NCI-H524 treated with DMSO at 0.1 percent for 48 hours (cell line): ENCODE measurements at regions not wholly inside any gene's neighbourhood (a gene's known extent, or its start where the extent isn't known, plus 50 kb on each side); places are given as distances from the start of the nearest gene placed in this dataset.

ENCODE experiments used
- DNase-seq: peaks from one replicate; lab custom pipeline; 2025; lab: John Stamatoyannopoulos, UW

DNA sequence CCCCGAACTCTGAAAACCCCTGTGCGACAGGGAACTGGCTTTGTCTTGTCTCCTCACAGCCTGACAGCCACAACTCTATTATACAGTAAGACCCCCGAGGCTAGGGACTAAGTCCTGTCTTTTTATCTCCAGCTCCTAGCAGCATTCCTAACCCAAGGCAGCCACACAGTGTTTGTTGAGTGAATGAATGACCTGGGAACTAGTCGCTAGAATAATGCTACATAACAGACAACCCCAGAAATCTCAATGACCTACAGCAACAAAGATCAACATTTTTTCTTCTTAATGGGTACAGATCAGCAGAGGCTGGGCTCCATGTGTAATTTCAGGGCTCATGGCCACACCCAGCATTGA is 71.4 kb upstream of the TNRC6C start:
- no peak for DNase-seq

DNA sequence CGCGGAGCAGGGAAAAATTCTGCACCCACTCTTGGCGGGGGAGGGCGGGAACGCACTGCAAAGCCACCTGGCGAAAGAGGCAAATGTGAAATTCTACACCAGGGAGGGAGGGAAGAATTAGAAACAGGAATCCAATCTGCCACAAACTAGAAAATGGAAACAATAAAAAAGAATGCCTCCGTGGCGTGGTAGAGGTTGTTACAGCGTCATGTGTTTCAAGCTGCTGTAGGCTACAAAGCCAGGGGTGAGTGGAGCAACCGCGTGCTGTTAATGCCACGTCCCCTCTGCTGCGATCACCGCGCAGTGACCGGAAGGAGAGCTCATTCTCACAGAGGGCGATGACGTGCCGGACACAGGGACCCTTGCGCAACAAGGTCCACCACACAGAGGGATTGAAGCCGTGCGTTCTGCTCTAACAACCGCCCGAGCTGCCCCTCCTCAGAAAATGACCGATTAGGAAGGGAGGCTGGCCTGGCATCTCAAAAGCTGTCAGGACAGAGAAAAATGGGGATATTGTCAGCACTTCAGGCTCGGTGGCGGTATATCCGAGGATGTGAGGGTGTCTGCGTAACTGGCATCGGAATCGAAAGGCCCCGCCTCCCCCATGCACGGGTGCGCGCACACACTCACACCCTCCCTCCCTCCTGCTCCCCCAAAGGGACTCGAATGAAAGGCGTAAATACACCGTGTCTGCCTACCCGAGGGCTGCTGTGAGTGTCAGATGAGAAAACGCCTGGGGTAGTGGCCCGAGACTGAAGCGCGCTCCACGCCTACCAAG is 70.8 kb upstream of the TNRC6C start:
- peak; percentile 73 for DNase-seq

DNA sequence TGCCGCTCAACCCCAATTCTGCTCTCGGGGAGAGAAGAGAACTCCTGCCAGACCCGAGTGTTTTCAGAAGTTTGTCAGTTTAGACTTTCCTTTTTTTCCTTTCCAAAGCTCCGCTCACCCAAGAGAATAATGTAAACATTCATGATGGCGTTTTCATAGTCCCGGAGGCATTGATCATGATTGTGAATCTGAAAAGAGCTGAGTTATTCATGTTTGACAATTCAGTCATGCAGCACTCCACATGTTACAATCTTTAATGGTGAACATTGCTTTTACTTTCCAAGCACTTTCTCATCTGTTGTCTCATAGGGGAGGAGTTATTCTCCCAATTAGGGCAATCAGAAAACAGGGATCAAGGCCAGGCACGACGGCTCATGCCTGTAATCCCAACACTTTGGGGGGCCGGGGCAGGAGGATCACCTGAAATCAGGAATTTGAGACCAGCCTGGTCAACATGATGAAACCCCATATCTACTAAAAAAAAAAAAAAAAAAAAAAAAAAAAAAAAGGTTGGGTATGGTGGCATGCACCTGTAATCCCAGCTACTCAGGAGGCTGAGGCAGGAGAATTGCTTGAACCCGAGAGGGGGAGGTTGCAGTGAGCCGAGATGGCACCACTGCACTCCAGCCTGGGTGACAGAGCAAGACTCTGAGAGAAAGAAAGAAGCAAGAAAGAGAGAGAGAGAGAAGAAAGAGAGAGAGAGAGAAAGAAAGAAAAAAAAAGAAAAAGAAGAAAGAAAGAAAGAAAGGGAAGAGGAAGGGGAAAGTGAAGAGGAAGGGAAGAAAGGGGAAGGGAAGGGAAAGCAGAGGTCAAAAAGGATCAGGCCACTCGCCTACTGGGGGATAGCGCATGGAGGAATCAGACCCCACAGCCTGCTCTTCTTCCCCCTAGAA is 70.0 kb upstream of the TNRC6C start:
- no peak for DNase-seq

DNA sequence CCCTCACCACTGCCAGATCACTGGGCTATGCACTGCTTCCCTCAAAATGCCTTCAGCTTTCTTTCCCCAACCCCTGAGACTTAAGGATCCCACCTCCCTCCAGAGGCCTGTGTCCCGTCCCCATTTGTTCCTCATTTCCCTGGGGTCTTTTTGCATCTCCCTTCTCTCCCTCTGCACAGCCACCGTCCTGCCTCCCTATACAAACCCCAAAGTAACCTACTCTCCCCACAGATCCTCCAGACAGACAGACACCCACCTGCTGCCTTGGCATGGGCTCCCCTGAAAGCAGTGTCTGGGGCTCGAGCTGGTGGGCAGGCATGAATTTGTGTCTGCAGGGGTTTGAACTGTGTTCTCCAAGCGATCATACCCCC is 69.4 kb upstream of the TNRC6C start:
- no peak for DNase-seq

DNA sequence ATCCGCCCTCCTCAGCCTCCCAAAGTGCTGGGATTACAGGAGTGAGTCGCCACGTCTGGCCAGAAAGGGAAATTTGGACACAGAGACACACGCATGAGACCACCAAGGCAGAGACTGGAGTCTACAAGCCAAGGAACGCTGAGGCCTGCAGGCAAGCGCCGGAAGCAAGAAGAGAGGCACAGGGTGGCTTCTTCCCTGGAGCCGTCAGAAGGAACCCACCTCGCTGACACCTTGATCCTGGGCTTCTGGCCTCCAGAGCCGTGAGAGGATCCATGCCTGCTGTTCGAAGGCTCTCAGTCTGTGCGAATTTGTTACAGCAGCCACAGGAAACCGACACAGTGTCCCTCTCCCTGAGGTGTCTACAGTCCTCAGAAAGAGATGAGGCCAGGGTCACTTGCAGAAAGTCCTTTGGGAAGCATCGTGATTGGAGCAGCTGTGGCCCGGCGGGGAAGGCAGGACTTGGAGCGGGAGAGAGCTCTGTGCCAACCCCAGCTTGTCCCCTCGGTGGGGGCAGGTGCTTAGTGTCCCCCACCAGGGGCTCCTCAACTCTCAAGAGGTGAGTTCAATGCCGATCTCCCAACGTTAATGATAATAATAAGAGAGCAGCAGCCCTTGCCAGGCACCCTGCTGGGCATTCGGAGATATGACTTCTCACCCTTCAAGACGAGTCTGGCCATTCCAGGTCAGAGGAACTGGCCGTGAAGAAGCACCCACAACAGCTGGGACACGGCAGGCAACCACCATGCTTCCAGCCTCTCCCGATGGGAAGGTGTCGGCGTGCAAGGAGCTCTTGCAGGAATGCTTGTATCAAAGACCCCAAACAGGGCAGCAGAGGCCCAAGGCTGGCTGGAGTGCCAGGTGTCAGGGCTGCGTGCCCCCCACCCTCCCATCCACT is 68.4 kb upstream of the TNRC6C start:
- no peak for DNase-seq

DNA sequence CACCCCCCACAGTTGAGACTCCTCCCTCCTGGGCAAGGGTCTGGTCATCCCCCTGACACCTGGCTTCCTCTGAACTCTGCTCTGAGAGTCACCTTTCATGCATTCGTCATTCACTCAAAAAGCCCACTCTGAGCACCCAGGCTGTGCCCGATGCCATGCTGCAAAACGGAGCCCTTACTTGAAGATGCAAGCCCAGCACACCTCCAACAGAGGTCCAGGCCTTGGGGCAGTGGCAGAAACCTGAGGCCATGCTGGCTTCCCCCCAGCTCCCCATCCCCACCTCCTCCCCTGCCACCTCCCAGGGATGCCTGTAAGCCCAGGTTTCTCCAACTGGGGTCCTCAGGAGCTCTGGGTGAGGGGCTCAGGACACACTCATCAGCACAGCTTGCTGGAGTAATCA is 67.7 kb upstream of the TNRC6C start:
- no peak for DNase-seq

DNA sequence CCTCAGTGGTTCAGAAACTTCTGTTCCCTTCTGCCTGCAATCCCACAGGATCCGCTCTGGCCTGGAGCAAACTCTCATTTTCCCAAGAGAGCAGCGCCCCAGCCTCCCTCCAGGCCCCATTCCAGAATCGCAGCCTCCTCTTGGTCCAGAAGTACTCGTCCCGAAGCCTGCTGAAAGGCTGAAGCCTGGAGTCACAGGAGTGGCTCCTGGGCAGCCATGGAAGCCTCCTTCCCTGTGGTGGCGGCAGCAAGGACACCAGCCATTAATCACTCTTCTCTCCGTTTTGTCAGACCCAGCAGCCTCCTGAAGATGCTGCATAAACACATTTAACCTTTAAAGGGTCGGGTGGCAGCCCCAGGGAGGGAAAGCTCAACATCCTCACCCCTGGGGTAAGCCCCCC is 66.9 kb upstream of the TNRC6C start:
- DNase-seq, result no peak

DNA sequence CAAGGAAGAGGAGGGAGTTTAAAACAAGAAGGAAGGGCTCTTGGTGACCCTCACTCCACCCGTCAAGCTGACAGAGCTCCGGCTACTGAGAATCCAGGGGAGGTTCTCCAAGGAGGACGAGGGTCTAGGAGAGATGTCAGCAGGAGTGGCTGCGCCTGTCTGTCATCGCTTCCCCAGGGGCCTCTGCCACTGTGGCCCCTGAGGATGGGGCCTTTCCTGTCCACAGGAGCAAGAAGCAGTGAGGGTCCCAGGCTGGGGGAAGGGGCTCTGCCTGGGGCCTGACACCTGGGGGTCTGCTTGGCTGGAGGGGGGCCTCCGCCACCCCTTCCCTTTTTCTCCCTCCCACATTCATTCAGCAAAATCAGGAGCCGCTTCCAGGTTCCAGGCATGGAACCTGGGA is 66.5 kb upstream of the TNRC6C start:
- no peak for DNase-seq

DNA sequence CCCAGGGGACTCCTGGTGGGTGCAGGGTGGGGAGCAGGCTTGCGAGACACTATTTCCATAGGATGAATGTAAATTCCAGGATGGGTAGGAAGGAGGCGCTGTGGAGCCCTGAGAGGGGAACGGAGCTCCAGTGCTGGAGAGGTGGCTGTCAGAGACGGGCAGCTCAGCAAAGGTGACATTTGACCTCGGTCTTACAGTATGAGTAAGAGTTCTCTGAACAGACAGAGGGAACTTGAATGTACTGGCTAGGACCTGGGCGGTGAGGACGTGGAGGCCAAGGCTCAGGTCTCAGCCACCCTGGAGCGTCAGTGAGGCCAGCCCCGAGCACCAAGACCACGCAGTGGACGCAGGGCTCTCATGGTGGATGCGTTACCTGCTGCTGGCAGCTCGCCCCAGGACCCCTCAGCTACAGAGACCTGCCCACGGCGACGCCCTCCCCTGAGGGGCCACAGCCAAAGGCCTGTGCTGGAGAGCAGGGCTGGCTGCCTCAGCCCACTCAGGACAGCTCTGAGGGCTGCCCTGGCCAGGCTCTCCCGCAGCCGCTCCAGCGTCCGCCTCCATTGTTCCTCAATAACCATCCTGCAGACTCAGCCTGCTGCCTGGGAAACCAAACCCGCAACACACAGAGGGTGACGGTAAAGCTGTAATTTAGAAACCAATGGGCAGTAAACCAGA is 65.9 kb upstream of the TNRC6C start:
- no peak for DNase-seq

DNA sequence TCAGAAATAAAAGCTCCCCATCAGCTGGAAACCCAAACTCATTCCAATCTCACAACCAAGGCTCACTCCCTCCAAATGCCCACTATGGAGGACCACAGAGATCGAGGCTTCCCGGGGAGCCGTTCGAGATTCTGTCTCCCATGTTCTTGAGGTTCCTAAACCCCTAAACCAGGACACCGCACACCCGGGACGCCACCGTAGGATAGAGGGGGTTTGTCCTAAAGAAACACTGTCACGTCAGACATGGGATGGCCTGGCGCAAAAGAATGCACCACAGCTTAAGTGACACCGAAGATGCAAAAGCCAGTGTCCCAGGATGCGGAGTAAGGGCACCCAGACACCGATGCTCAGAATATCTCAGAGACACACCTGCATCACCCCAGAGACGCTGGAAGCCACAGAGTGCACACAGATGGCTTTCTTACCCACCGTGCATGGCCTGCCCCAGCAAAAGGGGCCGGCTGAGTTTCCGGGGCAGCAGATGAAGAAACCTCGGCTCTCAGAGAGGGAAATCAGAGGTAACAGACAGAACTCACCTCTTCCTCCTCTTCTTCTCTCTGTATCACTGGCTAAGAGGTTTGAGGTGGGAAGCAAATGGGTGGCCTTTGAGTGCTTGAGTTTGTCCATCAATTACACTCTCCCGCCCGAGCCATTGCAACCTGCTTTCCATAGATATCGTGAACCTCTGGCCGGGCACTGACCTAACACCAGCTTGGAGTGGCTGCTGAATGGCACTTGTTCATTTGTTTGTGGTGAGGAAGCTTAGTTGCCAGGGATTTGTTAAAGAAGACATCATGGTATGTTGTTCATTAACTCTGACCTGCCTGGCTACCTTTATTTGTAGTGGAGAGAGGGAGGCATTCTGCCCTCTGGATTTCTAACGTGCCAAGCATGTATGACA is 65.1 kb upstream of the TNRC6C start:
- DNase-seq, result no peak

DNA sequence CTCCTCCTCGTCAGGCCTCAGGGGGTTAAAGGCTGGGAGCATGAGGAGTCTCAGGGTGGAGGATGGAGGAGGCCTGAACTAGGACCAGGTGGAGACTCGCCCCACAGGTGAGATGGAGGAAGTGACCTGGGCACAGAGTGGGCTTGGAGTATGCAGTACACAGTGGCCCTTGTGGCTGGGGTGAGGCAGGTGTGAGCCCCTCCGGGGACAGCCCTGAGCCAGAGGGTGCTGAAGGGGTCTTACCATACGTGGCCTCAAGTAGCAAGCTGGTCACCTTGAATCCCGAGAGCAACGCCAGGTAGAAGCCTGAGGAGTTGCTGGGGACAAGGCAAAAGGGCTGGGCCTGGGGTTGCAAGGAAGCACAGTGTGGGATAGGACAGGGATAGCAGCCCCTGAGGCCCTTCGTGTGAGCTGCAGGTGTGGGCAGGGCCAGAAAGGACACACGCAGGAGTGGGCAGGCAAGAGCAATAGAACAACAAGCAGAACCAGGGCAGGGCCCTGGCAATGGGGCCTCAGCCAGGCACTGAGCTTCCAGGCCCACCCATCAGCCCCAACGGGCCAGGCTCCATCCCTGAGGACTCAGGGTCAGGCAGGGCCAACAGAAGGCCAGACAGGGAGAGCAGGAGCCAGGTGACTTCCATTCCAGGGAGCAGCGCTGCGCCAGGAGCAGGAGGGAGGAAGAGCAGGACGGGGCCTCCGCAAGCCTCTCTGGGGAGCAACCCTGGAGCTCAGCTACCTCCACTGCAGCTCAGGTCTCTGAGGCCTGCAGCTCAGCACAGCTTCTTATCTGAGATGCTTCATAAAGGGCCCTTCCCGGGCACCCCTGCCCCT is 64.2 kb upstream of the TNRC6C start:
- no peak for DNase-seq

DNA sequence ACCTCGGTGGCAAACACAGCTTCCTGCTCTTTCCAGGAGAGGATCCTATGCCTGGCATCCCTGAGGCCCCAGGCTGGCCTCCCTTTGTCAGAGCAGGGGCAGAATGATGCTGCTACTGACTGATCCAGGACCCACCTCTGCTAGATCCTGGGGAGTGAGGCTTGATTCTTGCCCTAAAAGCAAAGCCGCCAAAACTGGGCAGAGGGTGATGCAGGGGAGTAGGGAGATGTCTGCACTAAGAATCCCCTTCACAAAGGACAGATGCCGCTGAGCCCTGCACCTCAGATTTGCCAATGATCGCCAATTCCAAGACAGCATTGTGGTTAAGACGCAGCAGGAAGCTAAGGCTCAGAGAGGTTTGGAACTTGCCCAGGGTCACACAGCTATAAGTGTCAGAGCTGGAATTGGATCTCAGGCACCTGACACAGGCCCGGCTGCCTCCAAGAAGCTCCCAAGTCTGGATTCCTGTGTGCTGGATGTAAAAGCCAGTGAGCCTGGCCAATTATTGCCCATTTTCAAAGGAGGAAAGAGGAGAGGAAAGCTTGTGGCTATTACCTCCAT is 60.7 kb upstream of the TNRC6C start:
- DNase-seq, result no peak

DNA sequence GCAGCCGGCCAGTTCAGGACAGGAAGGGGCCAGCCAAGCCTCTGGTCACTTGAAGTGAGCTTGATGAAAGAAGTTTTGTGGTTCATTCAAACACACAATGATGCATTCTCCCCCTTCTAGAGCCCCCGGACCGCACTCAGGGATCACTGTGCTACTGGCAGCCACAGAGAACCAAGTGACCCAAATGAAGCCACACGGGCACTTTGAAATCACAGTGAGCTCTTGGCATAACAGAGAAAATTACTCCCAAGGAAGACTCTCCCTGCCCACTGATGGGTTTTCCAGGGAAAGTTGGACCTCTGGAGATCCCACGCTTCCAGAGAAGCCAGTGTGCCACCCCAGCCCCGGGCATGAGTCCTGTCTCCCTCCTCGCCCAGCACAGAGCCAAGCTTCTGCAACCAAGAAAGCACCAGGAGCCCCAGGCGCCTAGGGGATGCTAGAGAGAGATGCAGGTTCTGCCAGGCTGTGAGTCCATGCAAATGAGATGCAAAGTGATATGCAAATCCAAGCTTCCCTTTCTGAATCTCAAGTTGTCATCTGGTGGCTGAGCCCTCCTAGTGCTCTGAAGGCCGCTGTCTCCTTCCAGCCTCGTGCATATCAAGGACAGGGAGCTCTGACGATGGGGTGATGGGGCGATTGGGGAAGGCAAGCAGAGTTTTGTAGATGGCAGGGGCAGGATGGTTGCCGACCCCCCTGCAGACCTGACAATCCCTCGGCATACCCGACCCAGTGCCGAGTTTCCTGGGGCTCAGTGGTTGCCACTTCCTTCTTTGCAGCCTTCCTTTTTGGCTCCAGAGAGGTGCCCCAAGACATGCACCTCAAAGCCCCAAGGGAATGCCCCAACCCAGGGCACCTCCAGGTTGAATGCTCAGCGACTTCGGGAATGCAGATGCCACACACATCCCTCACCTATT is 59.7 kb upstream of the TNRC6C start:
- no peak for DNase-seq

DNA sequence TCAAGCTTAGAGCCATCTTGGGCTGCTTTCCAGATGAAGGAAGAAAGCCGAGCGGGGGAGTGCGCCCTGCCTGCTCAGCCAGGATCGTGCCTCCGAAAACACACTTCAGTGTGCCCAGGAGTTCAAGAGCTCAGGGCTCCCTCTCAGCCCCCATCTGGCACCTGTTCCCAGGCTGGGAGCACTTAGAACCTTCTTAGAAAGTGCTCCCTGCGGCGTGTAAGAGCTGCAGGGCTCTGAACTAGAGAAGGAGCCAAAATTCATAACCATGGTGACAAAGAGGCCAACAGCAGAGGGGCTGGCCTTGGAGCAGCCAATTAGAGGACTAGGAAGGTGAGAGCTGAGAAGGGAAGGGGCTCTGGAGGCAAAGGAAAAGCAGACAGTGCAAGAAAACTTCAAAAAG is 59.0 kb upstream of the TNRC6C start:
- peak; percentile 88 for DNase-seq

DNA sequence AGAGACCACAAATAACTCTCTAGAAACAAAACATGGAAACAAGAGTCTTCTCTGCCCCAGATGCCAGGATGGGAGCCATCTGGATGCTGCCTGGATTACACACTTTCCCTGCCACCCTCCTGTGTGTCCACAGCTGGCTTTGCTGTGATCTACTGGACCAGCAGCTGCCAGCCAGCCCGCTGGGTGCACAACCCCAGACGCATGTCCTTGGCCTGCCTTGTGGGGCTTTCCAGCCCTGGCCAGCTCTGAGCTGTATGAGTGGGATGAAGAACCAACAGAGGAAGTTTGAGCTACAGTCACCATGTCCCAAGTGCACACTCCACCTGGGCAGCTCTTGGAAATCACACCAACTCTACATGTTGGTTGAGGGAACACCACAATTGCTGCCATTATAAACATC is 57.0 kb upstream of the TNRC6C start:
- peak; percentile 56 for DNase-seq

DNA sequence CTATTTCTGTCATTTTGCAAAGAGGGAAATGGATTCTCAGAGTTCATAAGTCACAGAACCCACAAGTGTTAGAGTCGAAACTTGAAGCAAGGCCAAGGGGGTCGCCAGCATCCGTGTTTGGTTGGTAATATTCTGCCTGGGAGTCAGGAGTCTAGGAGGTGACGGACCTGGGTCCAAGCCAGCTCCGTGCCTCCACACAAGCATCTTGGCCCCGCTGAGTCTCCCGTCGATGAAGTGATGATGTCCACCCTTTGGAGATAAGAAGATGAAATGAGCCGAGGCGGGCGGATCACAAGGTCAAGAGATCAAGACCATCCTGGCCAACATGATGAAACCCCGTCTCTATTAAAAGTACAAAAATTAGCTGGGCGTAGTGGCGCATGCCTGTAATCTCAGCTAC is 53.2 kb upstream of the TNRC6C start:
- no peak for DNase-seq

DNA sequence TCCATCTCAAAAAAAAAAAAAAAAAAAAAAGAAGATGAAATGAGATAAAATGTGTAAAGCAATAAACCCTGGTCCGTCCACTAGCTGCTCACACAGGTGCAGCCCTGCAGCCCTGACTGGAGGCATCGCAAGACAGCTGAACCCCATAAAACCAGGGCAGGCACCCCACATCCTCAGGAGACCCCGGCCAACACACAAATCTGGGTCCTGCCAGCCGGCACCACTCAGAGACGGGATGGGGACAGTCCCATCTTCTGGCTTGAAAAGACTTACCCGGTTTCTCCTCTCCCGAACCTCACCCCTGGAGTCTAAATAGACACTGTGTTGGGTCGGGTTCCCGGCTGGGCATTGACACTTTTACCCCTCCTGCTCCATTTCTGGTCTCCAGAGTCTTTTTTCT is 52.7 kb upstream of the TNRC6C start:
- DNase-seq, result no peak

DNA sequence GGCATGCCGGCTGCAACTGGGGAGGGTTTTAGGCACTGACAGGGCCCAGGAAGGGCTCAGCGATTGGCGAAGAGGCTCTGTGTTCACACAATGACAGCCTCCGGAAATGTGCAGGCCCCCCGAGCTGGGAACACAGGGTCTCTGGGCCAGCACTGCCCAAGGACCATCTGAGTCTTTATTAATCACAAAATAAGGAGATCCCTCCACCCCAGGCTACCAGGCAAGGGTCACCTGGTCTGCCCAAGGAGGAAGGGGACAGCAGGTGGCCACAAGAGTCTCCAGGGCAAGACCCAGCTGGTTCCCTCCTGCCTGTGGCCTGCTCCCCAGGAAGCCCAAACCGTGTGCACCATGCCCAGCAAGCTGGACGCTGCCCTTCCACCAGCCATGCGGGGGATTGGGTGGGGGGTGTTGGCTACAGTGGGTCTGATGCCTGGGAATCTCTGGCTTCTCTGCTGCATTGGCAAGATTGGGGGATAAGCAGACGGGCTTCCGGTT is 52.1 kb upstream of the TNRC6C start:
- no peak for DNase-seq
